ENCODE measurements at regions not wholly inside any gene's neighbourhood (a gene's known extent, or its start where the extent isn't known, plus 50 kb on each side); places are given as distances from the start of the nearest gene placed in this dataset.

DNA sequence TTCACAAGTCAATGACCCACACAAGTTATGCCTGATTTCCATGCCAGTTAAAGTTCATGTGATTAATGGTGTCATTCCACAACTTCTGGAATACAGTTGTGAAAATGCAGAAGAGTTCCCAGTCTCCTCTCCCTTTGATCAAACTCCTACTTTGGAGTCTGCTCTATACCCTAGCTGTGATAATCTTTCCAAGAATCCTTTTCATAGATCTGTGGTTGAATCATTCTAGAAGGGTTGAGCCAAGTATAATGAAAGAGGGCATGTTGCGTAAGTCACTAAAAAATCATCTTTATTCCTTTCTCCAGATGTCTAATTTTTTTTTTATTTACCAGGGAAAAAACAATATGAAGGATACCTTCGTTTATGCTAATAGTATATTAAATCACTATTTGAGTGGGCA is 89.7 kb upstream of the CARD18 start:
- DNase-seq: no peak

DNA sequence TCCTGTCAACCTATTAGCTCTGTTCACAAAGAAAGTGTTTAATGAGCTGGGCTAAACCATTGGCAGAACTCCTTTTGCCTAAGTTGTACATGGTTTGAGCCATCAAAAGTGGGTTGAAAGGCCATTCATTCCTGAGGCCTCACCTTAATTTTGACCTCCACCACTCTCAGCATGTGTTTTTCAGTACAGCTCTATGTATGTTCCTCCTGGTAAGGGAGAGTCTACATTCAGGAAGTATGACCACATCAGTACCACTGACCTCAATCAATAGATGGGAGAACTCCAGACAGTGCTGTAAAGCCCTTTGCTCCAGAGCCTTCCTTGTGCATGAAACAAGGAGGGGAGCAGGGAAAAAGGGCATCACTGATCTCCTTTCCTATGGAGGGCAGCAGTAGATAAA is 87.8 kb upstream of the CARD18 start:
- DNase-seq: no peak

DNA sequence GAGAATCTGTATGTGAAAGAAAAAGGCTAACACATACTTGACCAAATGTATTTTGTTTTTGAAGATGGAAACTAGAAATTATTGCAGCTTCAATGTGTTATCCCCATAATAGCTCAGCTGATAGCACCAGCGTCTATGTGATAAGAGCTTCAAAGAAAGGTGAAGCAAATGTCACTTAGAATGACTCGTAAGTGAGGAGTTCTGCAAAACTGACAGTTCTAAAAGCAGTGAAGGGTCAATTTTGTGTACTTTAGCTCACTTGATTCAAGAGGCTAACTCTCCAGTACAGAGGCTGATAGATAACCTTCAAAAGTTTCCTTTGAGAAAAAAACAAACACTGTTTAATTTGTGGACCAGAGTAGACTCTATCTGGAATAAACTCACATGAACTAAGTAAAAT is 87.2 kb upstream of the CARD18 start:
- DNase-seq: no peak

DNA sequence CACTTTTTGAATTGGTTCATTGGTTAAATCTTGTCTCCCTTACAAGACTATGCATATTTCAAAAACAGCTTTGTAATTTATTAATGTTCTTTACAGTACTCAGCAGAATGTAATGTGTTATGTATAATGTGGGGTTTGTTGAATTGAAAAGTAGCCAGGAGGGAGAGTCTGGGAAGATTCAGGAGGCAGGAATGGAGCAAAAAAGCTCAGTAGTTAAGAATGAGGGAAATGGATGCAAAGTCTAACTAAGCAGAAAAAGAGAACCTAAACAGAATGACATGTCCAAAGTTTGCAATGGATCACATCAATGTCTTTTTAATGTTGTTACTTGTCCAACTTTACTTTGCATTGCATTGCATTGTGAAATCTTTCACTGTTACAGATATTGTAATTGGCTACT is 86.5 kb upstream of the CARD18 start:
- DNase-seq: no peak

DNA sequence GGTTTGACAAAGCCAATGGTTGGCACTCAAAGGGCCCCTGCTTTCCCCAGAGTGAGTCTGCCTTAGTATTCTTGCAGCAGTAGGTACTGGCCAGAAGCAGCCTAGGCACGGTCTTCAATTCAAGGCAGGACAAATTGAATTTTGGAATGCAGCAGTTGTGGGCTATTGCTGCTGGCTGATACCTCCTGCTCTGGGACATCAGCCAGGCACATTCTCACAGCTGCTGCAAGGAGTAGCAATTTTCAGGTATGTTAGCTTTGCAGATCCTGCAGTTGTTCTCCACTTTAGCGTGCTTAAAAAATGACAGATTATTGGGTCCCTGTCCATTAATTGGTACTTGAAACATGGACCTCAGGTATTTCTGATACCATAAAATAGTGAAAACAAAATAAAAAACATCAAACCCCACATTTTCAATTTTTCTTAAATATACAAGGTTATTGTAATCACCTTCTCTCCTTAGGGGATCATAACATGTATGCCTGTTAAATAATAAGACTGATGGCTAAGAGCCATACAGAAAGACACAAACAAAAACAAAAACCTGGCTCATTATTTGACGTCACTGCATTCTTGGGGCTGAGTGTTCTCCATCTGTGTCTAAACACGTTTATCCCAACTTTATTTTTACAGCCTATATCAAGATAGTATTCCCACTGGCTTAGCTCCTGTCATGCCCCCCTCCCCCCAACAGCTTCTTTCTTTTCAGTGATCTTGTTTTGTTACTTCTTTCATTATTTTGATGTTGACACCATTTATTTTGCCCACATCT is 85.1 kb upstream of the CARD18 start:
- DNase-seq: no peak

DNA sequence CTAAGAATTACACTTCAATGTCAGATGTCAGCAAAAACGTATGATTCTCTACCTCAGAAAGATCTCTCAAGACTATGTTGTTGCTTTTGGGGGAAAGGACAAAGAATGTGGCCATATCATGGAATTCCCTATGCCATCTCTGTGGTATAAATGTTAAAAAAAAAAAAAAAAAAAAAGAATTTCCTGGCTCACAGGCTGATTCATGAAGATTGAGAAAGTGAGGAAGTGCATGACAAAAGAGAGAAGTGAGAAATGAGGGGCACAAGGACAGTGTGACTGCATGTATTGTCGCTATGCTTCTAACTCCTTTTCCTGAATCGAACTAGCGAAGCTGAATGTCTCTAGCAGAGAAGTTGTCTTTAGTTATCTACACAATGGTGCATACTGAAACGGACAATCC is 80.6 kb upstream of the CARD18 start:
- no peak for DNase-seq

DNA sequence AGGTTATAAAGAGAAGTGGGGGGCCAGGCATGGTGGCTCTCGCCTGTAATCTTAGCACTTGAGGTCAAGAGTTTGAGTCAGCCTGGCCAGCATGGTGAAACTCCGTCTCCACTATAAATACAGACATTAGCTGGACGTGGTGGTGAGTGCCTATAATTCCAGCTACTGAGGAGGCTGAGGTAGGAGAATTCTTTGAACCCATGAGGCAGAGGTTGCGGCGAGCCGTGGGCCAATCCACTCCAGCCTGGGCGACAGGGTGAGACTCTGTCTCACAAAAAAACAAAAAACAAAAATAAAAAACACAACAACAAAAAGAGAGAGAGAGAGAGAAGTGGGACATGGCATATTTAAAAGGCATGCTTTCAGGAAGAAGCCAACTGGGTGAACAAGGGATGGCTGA is 80.1 kb upstream of the CARD18 start:
- DNase-seq: no peak

DNA sequence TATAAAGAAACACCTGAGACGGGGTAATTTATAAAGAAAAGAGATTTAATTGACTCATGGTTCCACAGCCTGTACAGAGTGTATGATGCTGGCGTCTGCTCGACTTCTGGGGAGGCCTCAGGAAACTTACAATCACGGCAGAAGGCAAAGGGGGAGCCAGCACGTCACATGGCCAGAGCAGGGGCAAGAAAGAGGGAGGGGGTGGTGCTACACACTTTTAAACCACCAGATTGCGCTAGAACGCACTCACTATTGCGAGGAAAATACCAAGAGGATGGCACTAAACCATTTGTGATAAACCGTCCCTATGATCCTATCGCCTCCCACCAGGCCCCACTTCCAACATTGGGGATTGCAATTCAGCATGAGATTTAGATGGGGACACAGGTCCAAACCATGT is 79.7 kb upstream of the CARD18 start:
- DNase-seq: no peak

DNA sequence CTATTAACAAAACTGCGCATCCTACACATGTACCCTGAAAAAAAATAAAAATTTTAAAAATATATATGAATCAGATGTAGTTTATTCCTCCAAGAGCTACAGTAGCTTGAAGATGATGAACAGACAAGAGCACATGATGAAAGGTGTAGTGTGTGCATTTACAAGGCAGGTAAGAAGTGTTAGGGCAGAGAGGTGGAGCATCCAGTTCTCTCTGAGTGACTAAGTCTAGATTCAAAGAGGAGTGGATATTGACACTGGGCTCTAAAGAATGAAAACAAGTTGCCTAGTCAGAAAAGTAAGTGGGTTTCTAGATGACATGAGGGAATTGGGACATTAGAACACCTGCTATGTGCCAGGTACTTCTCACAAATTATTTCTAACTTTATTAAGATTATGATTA is 76.0 kb upstream of the CARD18 start:
- DNase-seq: no peak

DNA sequence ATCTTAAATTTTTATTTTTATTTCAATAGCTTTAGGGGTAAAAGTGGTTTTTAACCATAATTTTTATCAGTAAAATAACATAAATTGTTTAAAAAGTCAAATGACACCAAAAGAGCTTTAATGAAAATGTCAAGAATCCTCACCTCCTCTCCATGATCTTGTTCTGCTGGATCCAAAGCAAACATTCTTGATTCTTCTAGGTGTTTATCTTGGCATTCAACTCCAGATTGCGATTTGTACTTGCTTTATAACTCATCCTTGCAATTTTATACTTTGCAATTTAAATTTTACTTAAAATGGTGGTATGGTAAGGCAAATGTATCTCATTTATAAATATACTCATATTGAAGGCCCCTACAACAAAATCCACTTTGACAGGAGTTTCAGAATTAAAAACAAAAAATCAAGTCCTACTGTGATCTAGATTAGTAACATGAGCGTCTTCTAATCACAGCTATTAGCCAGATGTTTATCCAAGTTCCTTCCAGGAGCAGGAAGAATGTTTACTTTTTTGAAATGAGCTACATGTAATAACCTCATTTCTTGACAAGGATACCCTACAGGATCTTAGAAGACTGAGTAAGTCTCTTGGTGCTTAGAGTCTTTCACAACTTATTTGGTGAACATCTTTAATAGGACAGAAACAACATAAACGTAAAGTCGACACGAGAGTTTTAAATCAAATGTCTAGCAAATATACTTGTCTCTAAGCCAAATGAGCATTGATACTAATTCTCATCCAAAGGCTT is 72.4 kb upstream of the CARD18 start:
- no peak for DNase-seq

DNA sequence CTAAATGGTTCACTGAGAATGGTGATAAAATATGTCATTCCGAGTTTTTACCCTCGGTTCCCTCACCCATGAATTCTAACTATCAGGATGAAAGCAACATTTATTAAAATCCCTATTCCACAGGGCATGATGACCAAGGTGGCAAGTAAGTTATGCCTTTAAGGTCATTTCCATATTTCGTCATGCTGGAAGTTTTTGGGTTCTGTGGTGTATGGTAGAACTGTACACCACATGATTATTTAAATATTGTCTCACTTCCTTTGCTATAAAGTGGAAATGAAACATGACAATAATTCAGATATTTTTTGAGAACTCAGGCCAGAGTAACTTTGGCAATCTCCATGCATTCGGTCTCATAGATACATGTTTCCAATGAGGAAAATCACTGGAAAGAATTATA is 68.5 kb upstream of the CARD18 start:
- no peak for DNase-seq

DNA sequence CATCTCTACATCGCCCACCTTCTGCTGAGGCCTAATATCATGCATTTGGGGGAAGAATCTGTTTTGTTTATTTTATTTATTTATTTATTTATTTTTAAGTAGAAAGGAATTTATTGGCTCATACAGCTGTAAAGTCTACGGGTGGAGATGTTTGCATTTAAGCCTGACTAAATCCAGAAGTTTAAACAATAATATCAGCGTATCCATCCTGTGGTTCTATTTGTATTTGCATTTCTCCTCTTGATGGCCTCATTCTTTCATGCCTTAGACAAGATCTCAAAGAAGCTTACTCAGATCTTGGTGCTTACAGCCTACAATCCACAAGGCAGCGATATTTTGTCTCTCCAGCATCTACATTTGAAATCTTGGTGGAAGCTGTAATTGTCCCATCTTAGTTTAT is 67.1 kb upstream of the CARD18 start:
- no peak for DNase-seq

DNA sequence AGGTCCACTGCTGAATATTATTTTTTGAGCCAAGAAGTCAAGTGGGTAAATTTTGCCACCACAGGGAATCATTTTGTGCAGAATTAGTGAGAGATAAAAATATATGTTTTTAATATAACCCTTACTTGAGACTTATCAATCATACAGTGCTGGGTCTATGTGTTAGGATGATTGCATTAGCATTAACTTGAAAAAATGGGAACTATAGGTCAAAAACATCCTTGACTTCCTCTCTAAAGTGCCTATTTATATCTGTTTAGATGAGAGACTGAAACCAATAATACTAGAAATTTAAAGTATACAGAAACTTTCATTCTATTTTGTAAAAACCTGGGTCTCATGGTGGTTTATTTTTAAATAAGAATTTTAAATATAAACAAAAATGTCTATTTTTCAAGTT is 65.1 kb upstream of the CARD18 start:
- DNase-seq: no peak

DNA sequence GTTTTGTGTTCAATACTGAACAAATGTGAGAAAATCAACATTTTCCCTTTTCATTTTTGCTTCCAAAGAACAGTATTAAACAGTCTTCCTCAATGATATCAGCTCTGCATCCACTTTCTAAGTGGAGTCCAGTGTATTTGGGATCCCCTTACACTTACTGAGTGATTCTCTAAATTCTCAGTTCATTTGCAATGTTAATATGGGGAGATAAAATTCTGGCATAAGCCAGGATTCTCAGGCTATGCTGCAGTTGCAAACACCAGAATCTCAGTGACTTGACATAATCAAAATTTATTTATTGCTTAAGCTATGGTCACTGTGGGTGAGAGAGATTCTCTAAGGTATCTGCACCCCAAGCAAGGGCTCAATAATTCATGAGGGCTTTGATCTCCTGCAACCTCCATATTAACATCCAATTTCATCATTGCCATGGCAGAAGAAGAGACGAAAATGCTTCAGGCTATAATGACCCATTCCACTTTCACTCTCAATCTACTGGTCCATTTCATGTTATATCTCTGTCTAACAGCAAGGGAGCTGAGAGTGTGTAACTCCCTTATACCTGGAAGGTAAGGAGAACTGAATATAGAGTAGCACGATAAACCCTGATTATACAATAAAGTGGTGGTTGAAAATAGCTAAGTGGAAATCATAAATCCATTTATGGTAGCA is 64.1 kb upstream of the CARD18 start:
- no peak for DNase-seq

DNA sequence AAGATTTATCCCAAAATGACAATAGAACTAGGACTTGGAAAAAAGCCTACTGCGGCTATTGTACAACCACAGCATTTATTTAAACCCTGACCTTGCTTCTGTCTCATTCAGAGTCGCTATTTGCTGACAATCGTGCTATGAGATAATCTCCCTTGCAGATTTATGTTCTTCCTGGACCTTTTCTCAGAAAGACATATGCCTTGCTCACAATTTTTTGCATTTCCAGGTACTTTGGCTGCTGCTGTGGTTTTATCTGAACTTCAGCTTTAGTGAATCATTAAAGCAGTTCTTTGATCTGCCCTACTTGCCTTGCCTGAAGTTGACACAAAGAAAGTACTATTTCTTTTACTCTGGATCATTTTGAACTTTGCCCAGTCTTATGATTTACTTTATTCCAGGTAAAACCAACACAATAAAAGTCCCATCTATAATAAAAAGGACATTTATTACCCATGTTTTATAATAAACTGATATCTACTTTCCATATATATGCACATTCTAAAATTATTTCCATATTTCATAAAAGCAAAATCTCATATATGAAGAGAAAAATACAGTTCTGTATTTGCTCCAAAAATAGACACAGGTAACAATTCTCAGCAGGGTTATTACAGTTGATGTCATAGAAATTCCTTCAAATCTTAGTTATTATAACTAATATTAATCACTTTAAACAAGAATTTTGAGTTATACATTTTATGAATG is 63.4 kb upstream of the CARD18 start:
- no peak for DNase-seq

DNA sequence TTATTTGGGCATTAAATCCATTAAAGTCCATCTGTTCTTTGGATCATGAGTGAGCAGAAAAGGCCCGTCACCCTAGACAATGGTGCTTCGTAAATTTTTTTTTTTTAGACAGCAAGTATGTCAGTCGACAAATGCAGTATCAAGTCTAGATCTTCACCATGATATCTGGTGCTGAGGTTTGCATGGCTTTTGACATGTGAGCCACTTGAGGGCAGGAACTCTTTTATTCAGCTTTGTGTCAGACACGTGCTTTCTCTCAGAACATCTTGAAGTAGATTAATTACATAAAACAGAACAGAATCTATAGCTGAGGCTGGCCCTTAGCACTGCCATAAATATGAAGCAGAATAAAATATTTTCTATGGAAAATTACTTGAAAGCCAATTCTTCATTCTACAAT is 62.9 kb upstream of the CARD18 start:
- DNase-seq: no peak

DNA sequence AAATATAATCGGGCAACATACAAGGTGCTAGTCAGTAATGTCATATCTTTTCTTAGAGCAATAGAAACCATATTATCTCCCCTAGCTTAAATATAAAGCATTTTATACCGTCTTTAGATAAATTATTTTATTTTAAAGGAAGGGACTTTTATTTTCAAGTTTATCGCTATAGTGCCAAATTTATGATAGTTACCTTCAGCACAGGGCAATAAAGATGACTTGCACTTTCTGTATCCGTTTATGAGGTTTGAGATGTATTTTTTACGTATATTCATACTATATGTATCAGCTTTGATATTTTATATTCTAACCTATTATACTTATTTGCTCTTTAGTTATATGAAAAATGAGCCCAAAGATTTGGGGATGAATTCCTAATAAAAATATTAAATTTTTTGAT is 61.6 kb upstream of the CARD18 start:
- no peak for DNase-seq

DNA sequence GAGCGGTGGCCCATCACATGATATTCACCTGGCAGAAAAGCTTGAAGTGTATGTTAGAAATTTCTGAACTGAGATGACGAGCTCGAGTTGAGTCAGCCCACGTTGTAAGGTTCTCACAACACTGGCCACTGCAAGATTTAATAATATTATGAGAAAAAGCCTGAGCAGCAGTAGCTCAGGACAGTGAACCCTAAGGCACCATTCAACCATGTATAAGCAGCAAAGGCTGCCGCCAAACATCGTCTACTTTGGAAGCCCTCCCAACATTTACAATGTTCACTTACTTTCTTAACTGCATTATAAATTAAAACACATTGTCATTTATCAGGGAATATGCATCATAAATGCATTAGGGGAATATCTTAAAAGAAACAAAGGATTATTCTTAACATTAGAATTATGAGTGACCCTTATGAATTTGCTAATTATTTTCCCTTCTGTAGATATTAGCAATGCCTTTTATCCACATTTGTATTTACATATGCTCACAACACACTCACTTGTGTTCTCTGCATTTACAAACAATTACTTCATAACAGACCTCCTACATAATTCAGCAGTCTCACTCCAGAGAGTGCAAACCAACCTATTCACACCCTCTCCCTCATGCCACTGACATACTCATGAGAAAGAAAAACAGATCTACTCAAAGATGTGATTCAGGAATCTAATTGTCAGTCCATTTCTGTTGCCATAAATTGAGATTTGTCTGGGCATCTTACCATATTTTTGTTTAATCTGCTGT is 57.7 kb upstream of the CARD18 start:
- DNase-seq: no peak

DNA sequence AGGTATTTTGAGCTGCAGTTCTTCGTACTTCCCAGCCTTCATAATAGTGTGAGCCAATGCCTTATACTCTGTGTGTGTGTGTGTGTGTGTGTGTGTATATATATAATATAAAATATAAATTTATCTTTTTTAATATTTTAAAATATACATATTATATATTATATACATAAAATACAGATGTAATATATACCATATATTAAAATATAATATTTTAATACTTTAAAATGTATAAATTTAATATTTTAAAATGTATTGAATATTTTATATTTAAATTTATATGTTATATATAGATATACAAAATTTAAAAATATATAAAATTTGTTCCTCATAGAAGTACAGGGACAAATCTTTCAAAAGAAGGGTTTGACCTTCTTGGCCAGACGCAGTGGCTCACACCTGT is 53.7 kb upstream of the CARD18 start:
- no peak for DNase-seq

DNA sequence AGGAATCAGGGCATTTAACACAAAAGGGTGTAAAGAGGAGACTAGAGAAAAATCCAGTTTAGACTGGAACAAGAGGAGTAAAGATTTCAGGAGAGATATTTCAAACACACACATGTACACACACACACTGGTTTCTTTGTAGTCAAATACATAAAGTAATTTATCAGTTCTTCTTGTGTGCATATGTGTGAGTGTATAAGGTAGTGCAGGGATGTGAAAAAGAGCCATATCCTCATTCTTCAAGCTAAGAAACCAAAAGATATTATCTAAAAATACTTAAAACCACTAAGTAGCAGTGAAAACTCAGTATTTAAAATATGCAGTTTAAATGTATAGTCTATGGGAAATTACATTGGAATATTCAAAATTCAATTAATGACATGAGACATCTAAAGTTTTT is 52.5 kb upstream of the CARD18 start:
- no peak for DNase-seq

DNA sequence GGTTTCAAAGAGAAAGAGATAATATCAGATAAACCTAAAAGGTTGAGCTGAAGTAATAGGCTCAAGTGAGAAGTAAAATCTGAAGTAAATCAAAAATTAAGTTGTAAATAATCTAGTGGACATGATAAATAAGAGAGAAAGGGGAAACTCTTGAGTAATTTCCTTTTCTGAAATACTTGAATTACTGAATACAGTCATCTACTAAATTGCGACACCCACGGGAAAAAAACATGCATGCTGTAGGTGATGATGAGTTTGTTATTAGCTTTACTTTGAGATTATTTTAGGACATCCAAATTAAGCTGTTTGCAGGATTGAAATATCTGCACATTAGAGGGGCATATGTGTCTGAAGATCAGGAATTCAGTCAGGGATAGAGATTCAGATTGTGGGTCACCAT is 50.0 kb upstream of the CARD18 start:
- no peak for DNase-seq
